SK-N-MC (cell line): ENCODE measurements at regions not wholly inside any gene's neighbourhood (a gene's known extent, or its start where the extent isn't known, plus 50 kb on each side); places are given as distances from the start of the nearest gene placed in this dataset.

ENCODE experiments used
- EZH2 ChIP-seq: fragments of 200-600 bp; sonication (generic); IDR thresholded peaks from one replicate; pipeline ENCODE4 v1.6.1; 2017; ENCODE audit warnings: antibody characterized with exemption
- FOXP2 ChIP-seq: optimal IDR thresholded peaks from 2 replicates; pipeline ENCODE3; 2011; ENCODE audit warnings: mild to moderate bottlenecking, moderate library complexity; ENCODE audit not compliant: insufficient read depth; ENCODE audit errors: extremely low read length, control extremely low read depth
- POLR2AphosphoS5 ChIP-seq: IDR thresholded peaks from 2 replicates; pipeline ENCODE4 v1.6.1; 2012; ENCODE audit warnings: mild to moderate bottlenecking, low read depth, low read length, borderline replicate concordance

DNA sequence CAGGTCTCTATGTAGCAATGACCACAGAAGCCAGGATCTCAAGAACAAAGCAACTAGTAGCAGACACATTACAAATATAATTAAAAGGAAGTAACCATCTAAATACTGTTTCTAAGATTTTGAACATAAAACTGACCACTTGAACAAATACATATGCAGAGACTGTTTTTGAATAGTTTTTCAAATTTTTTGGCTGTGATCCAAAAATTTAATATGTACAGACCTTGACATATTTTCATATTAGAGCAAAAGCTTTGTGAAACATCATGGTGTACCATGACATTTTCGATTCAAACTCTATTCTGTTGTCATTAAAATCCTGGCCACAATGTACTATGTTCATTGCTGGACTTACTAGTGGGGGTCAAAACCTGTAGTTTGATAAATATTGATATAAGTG, 126.5 kb downstream of the NUDT12 start:
- TF ChIP-seq EZH2 (no peak), POLR2AphosphoS5 (no peak), FOXP2 (no peak)
